HEK293T (cell line): ENCODE measurements at regions not wholly inside any gene's neighbourhood (a gene's known extent, or its start where the extent isn't known, plus 50 kb on each side); places are given as distances from the start of the nearest gene placed in this dataset.

Experiments used
- ARNT ChIP-seq: fragments of 450-650 bp; IDR thresholded peaks from 2 replicates; pipeline ENCODE4 v1.6.1; 2017; ENCODE audit warnings: mild to moderate bottlenecking
- BHLHE40 ChIP-seq: fragments of 450-650 bp; IDR thresholded peaks from 2 replicates; pipeline ENCODE4 v1.6.1; 2016; ENCODE audit warnings: mild to moderate bottlenecking, moderate library complexity, borderline replicate concordance
- CTBP1 ChIP-seq: fragments of 450-650 bp; IDR thresholded peaks from 2 replicates; pipeline ENCODE4 v1.6.1; 2016; ENCODE audit warnings: borderline replicate concordance
- FOXA1 ChIP-seq: fragments of 450-650 bp; IDR thresholded peaks from 2 replicates; pipeline ENCODE4 v1.6.1; 2016; ENCODE audit warnings: mild to moderate bottlenecking
- FOXM1 ChIP-seq: fragments of 450-650 bp; IDR thresholded peaks from 2 replicates; pipeline ENCODE4 v1.6.1; 2017; ENCODE audit warnings: mild to moderate bottlenecking, borderline replicate concordance
- HDGF ChIP-seq: fragments of 450-650 bp; IDR thresholded peaks from 2 replicates; pipeline ENCODE4 v1.6.1; 2017; ENCODE audit warnings: antibody characterized with exemption, borderline replicate concordance
- LEF1 ChIP-seq: fragments of 450-650 bp; IDR thresholded peaks from 2 replicates; pipeline ENCODE4 v1.6.1; 2017; ENCODE audit warnings: mild to moderate bottlenecking, borderline replicate concordance
- NFRKB ChIP-seq: fragments of 450-650 bp; IDR thresholded peaks from 2 replicates; pipeline ENCODE4 v1.6.1; 2016; ENCODE audit warnings: mild to moderate bottlenecking, moderate library complexity
- SP1 ChIP-seq: fragments of 450-650 bp; IDR thresholded peaks from 2 replicates; pipeline ENCODE4 v1.6.1; 2017
- SUZ12 ChIP-seq: fragments of 450-650 bp; IDR thresholded peaks from 2 replicates; pipeline ENCODE4 v1.6.1; 2016; ENCODE audit warnings: mild to moderate bottlenecking
- ZNF384 ChIP-seq: fragments of 450-650 bp; IDR thresholded peaks from 2 replicates; pipeline ENCODE4 v1.6.1; 2016
- TF ChIP-seq, protein P1 (sequence below): fragments of 450-650 bp; IDR thresholded peaks from 2 replicates; pipeline ENCODE4 v1.6.1; 2016

DNA sequence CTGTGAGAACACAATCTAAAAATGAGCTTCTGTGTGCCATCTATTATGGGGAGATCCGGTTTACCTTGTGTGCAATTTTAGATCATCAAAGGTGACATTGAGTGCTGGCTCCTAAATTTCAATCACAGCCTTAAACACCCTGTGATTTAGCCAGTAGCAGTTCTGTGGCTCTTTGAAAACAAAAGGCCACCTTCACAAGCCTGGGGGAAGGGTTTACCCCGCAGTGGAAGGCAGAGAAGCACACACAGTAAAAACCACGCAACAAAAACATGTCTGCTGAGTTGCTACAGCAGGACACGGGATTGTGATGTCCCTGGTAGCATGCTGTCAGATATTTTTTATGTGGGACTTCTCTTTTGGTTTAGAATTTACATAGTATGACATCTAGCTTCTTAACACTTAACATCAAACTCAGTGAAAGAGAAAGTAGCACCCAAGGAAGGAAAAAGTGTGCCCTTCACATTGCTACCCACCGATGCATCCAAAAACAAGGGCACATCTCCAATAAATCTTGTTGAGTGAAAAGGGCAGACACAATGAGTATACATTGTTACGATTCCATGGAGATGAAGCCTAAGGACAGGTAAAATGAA is 56.1 kb upstream of the RNF152 start:
- TF ChIP-seq NFRKB (no peak), ZNF384 (no peak), BHLHE40 (no peak), SUZ12 (no peak), CTBP1 (no peak), FOXM1 (no peak), HDGF (no peak), LEF1 (no peak), SP1 (no peak), ARNT (no peak), FOXA1 (no peak)
- TF ChIP-seq, protein P1, sequence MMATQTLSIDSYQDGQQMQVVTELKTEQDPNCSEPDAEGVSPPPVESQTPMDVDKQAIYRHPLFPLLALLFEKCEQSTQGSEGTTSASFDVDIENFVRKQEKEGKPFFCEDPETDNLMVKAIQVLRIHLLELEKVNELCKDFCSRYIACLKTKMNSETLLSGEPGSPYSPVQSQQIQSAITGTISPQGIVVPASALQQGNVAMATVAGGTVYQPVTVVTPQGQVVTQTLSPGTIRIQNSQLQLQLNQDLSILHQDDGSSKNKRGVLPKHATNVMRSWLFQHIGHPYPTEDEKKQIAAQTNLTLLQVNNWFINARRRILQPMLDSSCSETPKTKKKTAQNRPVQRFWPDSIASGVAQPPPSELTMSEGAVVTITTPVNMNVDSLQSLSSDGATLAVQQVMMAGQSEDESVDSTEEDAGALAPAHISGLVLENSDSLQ = no peak
